H1 (cell line): ENCODE measurements at regions not wholly inside any gene's neighbourhood (a gene's known extent, or its start where the extent isn't known, plus 50 kb on each side); places are given as distances from the start of the nearest gene placed in this dataset.
A peak's percentile ranks its signal among the peaks of the same experiment; 100 is the strongest.

Source experiments
- CTCF ChIA-PET: fragments of 300-600 bp; sonication (Branson Sonifier 250); formaldehyde crosslinking; loops from one replicate; lab custom pipeline; 2021; ENCODE audit not compliant: partially characterized antibody; lab: Charles Lee
- POLR2A ChIA-PET: fragments of 300-600 bp; sonication (Branson Sonifier 250); formaldehyde crosslinking; loops from one replicate; lab custom pipeline; 2021; ENCODE audit warnings: inconsistent platforms; ENCODE audit not compliant: partially characterized antibody; lab: Charles Lee
- DNase-seq, 2 experiments: peaks; one replicate each; pipeline versions ENCODE4 v3.0.0 to v3.0.0-alpha.2; 2010 to 2022; ENCODE audit warnings: low spot score in 2 of 2, low read depth in 1 of 2, mixed read lengths in 1 of 2
- FAIRE-seq: peaks from 2 replicates; lab custom pipeline; 2011; peaks lifted over from hg19 to GRCh38; lab: Jason Lieb, UNC
- H2AFZ ChIP-seq: 2 replicates; pipeline ENCODE4 v1.8.1; 2012; ENCODE audit warnings: low read length, inconsistent platforms
- H2AK5ac ChIP-seq: 2 replicates; pipeline ENCODE4 v1.6.1; 2013; ENCODE audit warnings: low read depth, low read length
- H2BK120ac ChIP-seq: replicated peaks from 2 replicates; pipeline ENCODE3; 2013; ENCODE audit warnings: low read depth, low read length, inconsistent platforms
- H2BK12ac ChIP-seq: 2 replicates; pipeline ENCODE4 v1.6.1; 2013; ENCODE audit warnings: low read depth, low read length
- H2BK15ac ChIP-seq: 2 replicates; pipeline ENCODE4 v1.6.1; 2013; ENCODE audit warnings: low read length
- H2BK20ac ChIP-seq: 2 replicates; pipeline ENCODE4 v1.6.1; 2013; ENCODE audit warnings: low read length
- H2BK5ac ChIP-seq: 2 replicates; pipeline ENCODE4 v1.6.1; 2013; ENCODE audit warnings: low read depth, low read length
- H3K14ac ChIP-seq: 2 replicates; pipeline ENCODE4 v1.6.1; 2013; ENCODE audit warnings: inconsistent platforms; ENCODE audit not compliant: insufficient read length
- H3K18ac ChIP-seq: 2 replicates; pipeline ENCODE4 v1.6.1; 2013; ENCODE audit warnings: low read length; ENCODE audit errors: extremely low read depth
- H3K23ac ChIP-seq: 2 replicates; pipeline ENCODE4 v1.6.1; 2013; ENCODE audit warnings: inconsistent platforms; ENCODE audit not compliant: insufficient read length
- H3K23me2 ChIP-seq: 2 replicates; pipeline ENCODE4 v1.6.1; 2013; ENCODE audit warnings: low read depth, low read length
- H3K27ac ChIP-seq: 2 replicates; pipeline ENCODE4 v1.6.1; 2011; ENCODE audit warnings: low read depth, low read length, inconsistent platforms
- H3K27me3 ChIP-seq, 4 experiments: replicated peaks in 1 of 4; 1 replicate in 1 of 4; 2 replicates in 3 of 4; pipeline versions ENCODE4 v1.6.1 to v1.8.1; 2011 to 2013; ENCODE audit warnings: low read length in 3 of 4, mild to moderate bottlenecking in 3 of 4, inconsistent platforms in 2 of 4, mixed read lengths in 2 of 4, moderate library complexity in 1 of 4; ENCODE audit not compliant: control insufficient read depth in 3 of 4, insufficient read depth in 3 of 4; ENCODE audit errors: extremely low read depth in 1 of 4
- H3K36me3 ChIP-seq, 4 experiments: 2 replicates each; pipeline versions ENCODE4 v1.6.1 to v1.8.1; 2011 to 2013; ENCODE audit warnings: mild to moderate bottlenecking in 4 of 4, low read length in 3 of 4, moderate library complexity in 2 of 4, control low read depth in 1 of 4, inconsistent platforms in 1 of 4; ENCODE audit not compliant: insufficient read depth in 4 of 4, control insufficient read depth in 2 of 4
- H3K4ac ChIP-seq: replicated peaks from 2 replicates; pipeline ENCODE3; 2013; ENCODE audit warnings: low read length, low read depth, mixed read lengths, inconsistent platforms; ENCODE audit not compliant: insufficient read length
- H3K4me1 ChIP-seq, 4 experiments: replicated peaks in 1 of 4; 1 replicate in 1 of 4; 2 replicates in 3 of 4; pipeline versions ENCODE4 v1.6.1 to v1.8.1; 2011 to 2013; ENCODE audit warnings: low read length in 3 of 4, inconsistent platforms in 2 of 4, mixed read lengths in 1 of 4; ENCODE audit not compliant: insufficient read depth in 4 of 4, control insufficient read depth in 3 of 4
- H3K4me2 ChIP-seq, 2 experiments: 2 replicates each; pipeline versions ENCODE4 v1.6.1 to v1.8.1; 2011 to 2013; ENCODE audit warnings: low read depth in 2 of 2, low read length in 2 of 2, control low read depth in 1 of 2, inconsistent platforms in 1 of 2, mild to moderate bottlenecking in 1 of 2; ENCODE audit not compliant: insufficient read depth in 1 of 2
- H3K4me3 ChIP-seq, 4 experiments: fragments of 200-600, 300-600 bp in 1 of 4; sonication (generic), shearing (Covaris generic), sonication (Bioruptor Twin) in 1 of 4; 2 replicates each; pipeline versions ENCODE4 v1.5.1 to v1.8.1; 2011 to 2016; ENCODE audit warnings: low read length in 4 of 4, low read depth in 3 of 4, control low read depth in 2 of 4, inconsistent platforms in 2 of 4, mild to moderate bottlenecking in 2 of 4, mixed read lengths in 1 of 4, moderate library complexity in 1 of 4; ENCODE audit not compliant: insufficient read depth in 2 of 4; ENCODE audit errors: extremely low read depth in 1 of 4
- H3K56ac ChIP-seq: replicated peaks from 2 replicates; pipeline ENCODE3; 2013; ENCODE audit warnings: low read depth, mild to moderate bottlenecking, mixed read lengths, low read length, inconsistent platforms; ENCODE audit not compliant: insufficient read length
- H3K79me1 ChIP-seq: 2 replicates; pipeline ENCODE4 v1.6.1; 2013; ENCODE audit warnings: low read depth, low read length, control low read depth
- H3K79me2 ChIP-seq, 2 experiments: 2 replicates each; pipeline versions ENCODE4 v1.6.1 to v1.8.1; 2012 to 2013; ENCODE audit warnings: low read length in 2 of 2, mild to moderate bottlenecking in 2 of 2, inconsistent platforms in 1 of 2; ENCODE audit not compliant: insufficient read depth in 2 of 2, control insufficient read depth in 1 of 2
- H3K9ac ChIP-seq, 4 experiments: replicated peaks in 1 of 4; 1 replicate in 1 of 4; 2 replicates in 3 of 4; pipeline versions ENCODE4 v1.6.1 to v1.8.1; 2011 to 2013; ENCODE audit warnings: low read depth in 3 of 4, low read length in 3 of 4, control low read depth in 2 of 4, mild to moderate bottlenecking in 2 of 4, moderate library complexity in 2 of 4, inconsistent platforms in 1 of 4; ENCODE audit errors: extremely low read depth in 1 of 4
- H3K9me3 ChIP-seq, 2 experiments: 2 replicates each; pipeline versions ENCODE4 v1.6.1 to v1.8.1; 2012 to 2013; ENCODE audit warnings: mild to moderate bottlenecking in 2 of 2, moderate library complexity in 2 of 2, control low read depth in 1 of 2, inconsistent platforms in 1 of 2, low read depth in 1 of 2, low read length in 1 of 2, mixed read lengths in 1 of 2; ENCODE audit not compliant: insufficient read depth in 2 of 2
- H4K20me1 ChIP-seq, 2 experiments: replicated peaks in 1 of 2; 2 replicates each; pipeline versions ENCODE3 to v1.8.1; 2011 to 2013; ENCODE audit warnings: inconsistent platforms in 2 of 2, low read length in 2 of 2, mild to moderate bottlenecking in 1 of 2; ENCODE audit not compliant: insufficient read depth in 2 of 2, control insufficient read depth in 1 of 2
- H4K5ac ChIP-seq: 2 replicates; pipeline ENCODE4 v1.6.1; 2013; ENCODE audit warnings: low read length, low read depth, mixed read lengths, inconsistent platforms; ENCODE audit not compliant: insufficient read length
- H4K8ac ChIP-seq: 2 replicates; pipeline ENCODE4 v1.8.0; 2013; ENCODE audit warnings: mild to moderate bottlenecking, moderate library complexity, low read length, inconsistent platforms; ENCODE audit not compliant: insufficient read depth; ENCODE audit errors: extremely low read depth
- H4K91ac ChIP-seq: replicated peaks from 2 replicates; pipeline ENCODE3; 2013; ENCODE audit warnings: low read length, mixed read lengths, inconsistent platforms; ENCODE audit not compliant: insufficient read length
- ATF2 ChIP-seq: IDR thresholded peaks from 2 replicates; pipeline ENCODE4 v1.6.1; 2012; ENCODE audit warnings: low read length, inconsistent platforms
- BRCA1 ChIP-seq: IDR thresholded peaks from 2 replicates; pipeline ENCODE4 v1.6.1; 2012; ENCODE audit warnings: low read depth, low read length, improper control_type of control experiment
- CTBP2 ChIP-seq: IDR thresholded peaks from 2 replicates; pipeline ENCODE4 v1.7.0; 2011; ENCODE audit warnings: borderline replicate concordance, mild to moderate bottlenecking, moderate library complexity, mixed read lengths, low read length; ENCODE audit not compliant: insufficient read depth, insufficient read length
- GTF2F1 ChIP-seq: IDR thresholded peaks from 2 replicates; pipeline ENCODE4 v1.6.1; 2012; ENCODE audit warnings: low read depth, low read length, improper control_type of control experiment, borderline replicate concordance
- POU5F1 ChIP-seq: IDR thresholded peaks from 2 replicates; pipeline ENCODE4 v1.6.1; 2011; ENCODE audit warnings: low read depth, mild to moderate bottlenecking, low read length, moderate library complexity
- RAD21 ChIP-seq, 2 experiments: IDR thresholded peaks in 1 of 2; conservative IDR thresholded peaks in 1 of 2; 2 replicates each; pipeline ENCODE4 v1.6.1; 2011; ENCODE audit warnings: low read depth in 2 of 2, low read length in 2 of 2, improper control_type of control experiment in 1 of 2, inconsistent platforms in 1 of 2, mild to moderate bottlenecking in 1 of 2, moderate library complexity in 1 of 2
- RNF2 ChIP-seq: fragments of 200-900, 300-1000 bp; sonication (generic); IDR thresholded peaks from 2 replicates; pipeline ENCODE4 v1.7.1; 2016; ENCODE audit warnings: borderline replicate concordance, low read depth, mild to moderate bottlenecking, antibody characterized with exemption, low read length; ENCODE audit not compliant: poor library complexity, severe bottlenecking; ENCODE audit errors: missing control alignments
- TEAD4 ChIP-seq: IDR thresholded peaks from 2 replicates; pipeline ENCODE4 v1.6.1; 2012; ENCODE audit warnings: low read depth, low read length, inconsistent platforms, mixed read lengths
- YY1 ChIP-seq: IDR thresholded peaks from 2 replicates; pipeline ENCODE4 v1.6.1; 2011; ENCODE audit warnings: low read depth, mild to moderate bottlenecking, low read length
- WGBS, 2 experiments: shearing (Covaris generic) in 1 of 2; methylation state at CpG; one replicate each; pipeline versions ENCODE4 v1.1.6 to v1.1.7; 2013 to 2015; ENCODE audit warnings: low lambda C conversion rate in 2 of 2, mixed read lengths in 2 of 2, inconsistent platforms in 1 of 2, low coverage in 1 of 2, missing lambda C conversion rate in 1 of 2; ENCODE audit not compliant: insufficient replicate concordance in 2 of 2, insufficient coverage in 1 of 2, insufficient read length in 1 of 2; ENCODE audit errors: extremely low coverage in 1 of 2, missing lambda C conversion rate in 1 of 2; 5-methylcytosine and 5-hydroxymethylcytosine counted together
- TF ChIP-seq, protein P1 (sequence below): IDR thresholded peaks from 2 replicates; pipeline ENCODE4 v1.6.1; 2012; ENCODE audit warnings: inconsistent platforms

GRCh38 chr10:3890602-3891352, 105.8 kb upstream of the KLF6 start:
- H3K79me1 ChIP-seq, result no peaks in the 10 kb centered on the region
- H3K56ac ChIP-seq, result no peak overlapping the region
- ChIA-PET CTCF (no interaction called here), POLR2A (interaction anchor here (1.5 kb wide), 1 partner anchor 105 kb away, joined by 7 read pairs; the partner anchor contains the start of gene KLF6)
- H4K91ac ChIP-seq, result no peak overlapping the region
- FAIRE-seq (no peak), DNase-seq (no peak)
- no peak overlapping the region for H2BK15ac ChIP-seq
- H2BK20ac ChIP-seq, result no peak overlapping the region
- no peak overlapping the region for H2BK5ac ChIP-seq
- H2AK5ac ChIP-seq, result 0 out of 2 replicates have a peak overlapping the region, but pooled peaks have one; percentile 90
- H3K27me3 ChIP-seq, result no peaks in the 10 kb centered on the region
- H3K27ac ChIP-seq, result no peak overlapping the region
- no peak overlapping the region for H3K23ac ChIP-seq
- no peaks in the 10 kb centered on the region for H3K36me3 ChIP-seq
- no peak overlapping the region for H3K4me2 ChIP-seq
- H3K18ac ChIP-seq, result no peak overlapping the region
- no peak overlapping the region for H3K14ac ChIP-seq
- no peaks in the 10 kb centered on the region for H3K23me2 ChIP-seq
- H2BK120ac ChIP-seq, result no peak overlapping the region
- peaks cover 0 to 21% (median 10%) of the 10 kb centered on the region in 4 experiments; a peak in 5 of 7 replicates for H3K4me1 ChIP-seq
- no peak overlapping the region for H2AFZ ChIP-seq
- H3K4me3 ChIP-seq, result no peak overlapping the region
- H4K20me1 ChIP-seq, result no peaks in the 10 kb centered on the region
- WGBS, 2 experiments, result 95% methylated on average over 14 of the region's 14 CpGs; no CpG with 5 or more reads in 1 of the 2 experiments
- no peak overlapping the region for H3K9ac ChIP-seq
- no peak overlapping the region for H3K4ac ChIP-seq
- no peak overlapping the region; the same call in 1 of the 2 replicates for H2BK12ac ChIP-seq
- no peak overlapping the region for H4K8ac ChIP-seq
- H3K79me2 ChIP-seq, result no peaks in the 10 kb centered on the region
- no peak overlapping the region for H4K5ac ChIP-seq
- H3K9me3 ChIP-seq, result no peaks in the 10 kb centered on the region
- TF ChIP-seq YY1 (no peak), POU5F1 (no peak), RAD21 (IDR thresholded peaks at IDR 0.05 in 1 of 2, conservative IDR thresholded peaks at IDR 0.05 in 1 of 2; ENCODE audit: low read depth in 2 of 2, low read length in 2 of 2) (no peak), GTF2F1 (no peak), CTBP2 (no peak), RNF2 (no peak), TEAD4 (no peak), ATF2 (no peak), BRCA1 (no peak)
- TF ChIP-seq, protein P1, sequence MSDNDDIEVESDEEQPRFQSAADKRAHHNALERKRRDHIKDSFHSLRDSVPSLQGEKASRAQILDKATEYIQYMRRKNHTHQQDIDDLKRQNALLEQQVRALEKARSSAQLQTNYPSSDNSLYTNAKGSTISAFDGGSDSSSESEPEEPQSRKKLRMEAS, result no peak
